ENCODE measurements at regions not wholly inside any gene's neighbourhood (a gene's known extent, or its start where the extent isn't known, plus 50 kb on each side); places are given as distances from the start of the nearest gene placed in this dataset.

DNA sequence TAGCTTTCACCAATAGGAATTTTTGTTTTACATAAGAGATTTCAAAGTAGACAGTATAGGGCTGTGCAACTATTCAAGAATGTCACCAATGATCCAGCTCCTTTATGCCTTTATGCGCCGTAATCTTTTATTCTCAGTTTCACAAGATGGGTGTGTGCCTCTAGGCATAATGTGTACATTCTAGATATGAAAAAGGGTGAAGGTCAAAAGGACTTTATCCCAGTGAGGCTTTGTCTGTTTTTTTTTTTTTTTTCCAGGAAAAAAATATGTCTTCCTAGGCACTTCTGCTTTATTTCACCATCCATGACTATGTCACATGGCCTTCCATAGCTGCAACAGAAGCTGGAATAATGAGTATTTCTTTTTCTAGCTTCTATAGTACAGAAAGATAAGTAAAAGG, 142.3 kb upstream of the IGF1 start:
- no peak for DNase-seq (ENCODE audit: low read depth in 1 of 2, low spot score in 2 of 2)
- Histone ChIP-seq H3K4me1 (replicated peaks) (no peaks in the 10 kb centered on the region), H3K27me3 (replicated peaks) (no peaks in the 10 kb centered on the region), H3K27ac (no peak overlapping the region), H3K9me3 (replicated peaks) (no peaks in the 10 kb centered on the region), H3K4me3 (no peak overlapping the region), H3K36me3 (no peaks in the 10 kb centered on the region)

DNA sequence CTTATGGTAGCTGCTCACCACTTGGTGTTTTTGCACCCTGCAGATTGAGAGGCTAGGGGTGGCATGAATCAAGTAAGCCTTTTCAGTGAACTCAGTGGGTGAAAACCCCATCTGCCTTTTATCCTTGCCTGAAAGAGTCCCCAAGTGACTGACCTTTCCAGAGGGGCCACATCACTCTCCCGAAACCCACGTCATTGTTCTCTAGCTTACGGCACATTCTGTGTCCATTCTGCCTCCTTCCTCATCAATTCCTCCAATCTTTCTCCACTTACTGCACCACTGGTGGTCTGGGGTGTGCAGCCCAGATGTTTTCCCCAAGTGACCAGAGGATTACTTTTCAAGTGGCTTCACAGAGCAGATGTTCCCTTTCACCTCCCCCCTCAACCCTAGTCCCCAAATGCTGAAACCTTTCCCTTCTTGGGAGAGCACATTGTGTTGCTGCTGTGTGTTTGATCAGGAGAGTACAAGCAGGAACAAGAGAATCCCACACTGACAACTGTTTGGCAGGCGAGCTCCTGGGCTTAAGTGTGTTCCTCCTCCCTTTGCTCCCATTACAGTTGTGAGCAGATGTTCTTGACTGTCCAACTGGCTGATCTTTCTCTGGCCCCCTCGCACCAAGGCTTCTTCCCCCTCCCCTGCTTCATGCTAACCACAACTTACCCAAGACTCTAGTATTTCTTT, 138.0 kb upstream of the IGF1 start:
- no peak overlapping the region for H3K27ac ChIP-seq
- H3K27me3 ChIP-seq (replicated peaks) = no peaks in the 10 kb centered on the region
- H3K9me3 ChIP-seq (replicated peaks) = no peaks in the 10 kb centered on the region
- no peak overlapping the region for H3K4me3 ChIP-seq
- no peaks in the 10 kb centered on the region for H3K36me3 ChIP-seq
- H3K4me1 ChIP-seq (replicated peaks) = no peaks in the 10 kb centered on the region
- DNase-seq (ENCODE audit: low read depth in 1 of 2, low spot score in 2 of 2) = no peak

DNA sequence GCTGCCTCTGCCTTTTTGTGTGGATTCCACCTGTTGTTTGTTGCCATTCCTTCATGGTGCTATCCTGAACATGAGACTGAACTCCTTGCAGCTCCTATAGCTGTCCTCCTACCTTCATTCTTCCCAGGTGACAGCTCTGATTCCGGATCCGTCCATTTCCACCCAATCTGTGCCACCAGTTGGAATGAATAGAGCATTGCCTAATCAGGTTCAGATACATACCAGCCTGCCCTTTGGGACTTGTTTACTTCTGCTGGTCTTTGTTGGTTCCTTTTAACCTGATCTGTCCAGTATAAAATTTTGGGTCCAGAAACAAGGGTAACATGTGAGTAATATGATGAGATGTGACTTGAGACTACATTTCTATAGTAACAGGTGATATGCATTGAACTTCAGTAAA, 136.3 kb upstream of the IGF1 start:
- H3K4me1 ChIP-seq (replicated peaks) = no peaks in the 10 kb centered on the region
- H3K27ac ChIP-seq = no peak overlapping the region
- H3K27me3 ChIP-seq (replicated peaks) = no peaks in the 10 kb centered on the region
- no peak overlapping the region for H3K4me3 ChIP-seq
- H3K36me3 ChIP-seq = no peaks in the 10 kb centered on the region
- H3K9me3 ChIP-seq (replicated peaks) = no peaks in the 10 kb centered on the region
- no peak for DNase-seq (ENCODE audit: low read depth in 1 of 2, low spot score in 2 of 2)

DNA sequence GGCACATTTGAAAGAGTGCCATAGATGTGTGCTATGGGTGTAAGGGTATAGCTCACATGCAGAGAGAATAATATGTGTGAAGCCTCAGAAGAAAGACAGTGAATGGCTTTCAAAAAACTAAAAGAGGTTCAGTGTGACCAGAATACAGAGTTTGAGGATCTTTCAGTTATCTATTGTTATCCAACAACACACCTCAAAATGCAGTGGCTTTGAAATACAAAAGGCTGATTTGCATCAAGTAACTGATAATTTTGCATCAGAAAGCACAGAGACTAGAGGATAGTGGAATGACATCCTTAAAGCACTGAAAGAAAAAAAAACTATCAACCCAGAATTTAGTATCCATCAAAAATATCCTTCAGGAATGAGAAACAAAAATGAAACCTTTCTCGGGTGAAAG, 131.6 kb upstream of the IGF1 start:
- no peak for DNase-seq (ENCODE audit: low read depth in 1 of 2, low spot score in 2 of 2)
- H3K36me3 ChIP-seq = no peaks in the 10 kb centered on the region
- peaks cover 9% of the 10 kb centered on the region for H3K4me1 ChIP-seq (replicated peaks)
- no peaks in the 10 kb centered on the region for H3K9me3 ChIP-seq (replicated peaks)
- no peak overlapping the region for H3K27ac ChIP-seq
- no peaks in the 10 kb centered on the region for H3K27me3 ChIP-seq (replicated peaks)
- H3K4me3 ChIP-seq = no peak overlapping the region

DNA sequence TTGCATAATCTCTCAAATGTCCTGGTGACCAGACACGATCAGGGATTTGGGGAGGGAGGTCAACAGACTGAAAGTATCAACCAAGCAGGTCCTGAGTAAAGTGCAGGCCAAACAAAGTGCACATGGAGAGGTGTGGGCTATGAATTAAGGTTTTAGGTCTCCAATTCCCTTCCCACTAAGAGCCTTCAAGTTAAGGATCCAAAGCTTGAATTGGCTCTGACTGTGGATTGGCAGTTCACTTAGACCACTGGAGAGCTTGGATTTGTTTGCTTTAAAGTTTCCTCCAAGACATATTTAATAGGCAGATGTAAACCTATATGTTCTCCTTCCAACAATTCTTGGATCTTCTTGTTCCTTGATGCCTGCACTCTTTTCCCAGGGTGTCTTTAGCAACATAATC, 129.6 kb upstream of the IGF1 start:
- Histone ChIP-seq H3K9me3 (replicated peaks) (no peaks in the 10 kb centered on the region), H3K27ac (0 out of 2 replicates have a peak overlapping the region, but pooled peaks have one; percentile 3), H3K36me3 (no peaks in the 10 kb centered on the region), H3K4me3 (no peak overlapping the region), H3K27me3 (replicated peaks) (no peaks in the 10 kb centered on the region), H3K4me1 (replicated peaks) (peaks cover 9% of the 10 kb centered on the region)
- DNase-seq (ENCODE audit: low read depth in 1 of 2, low spot score in 2 of 2) = peak in 1 of 2 experiments; percentile 45

DNA sequence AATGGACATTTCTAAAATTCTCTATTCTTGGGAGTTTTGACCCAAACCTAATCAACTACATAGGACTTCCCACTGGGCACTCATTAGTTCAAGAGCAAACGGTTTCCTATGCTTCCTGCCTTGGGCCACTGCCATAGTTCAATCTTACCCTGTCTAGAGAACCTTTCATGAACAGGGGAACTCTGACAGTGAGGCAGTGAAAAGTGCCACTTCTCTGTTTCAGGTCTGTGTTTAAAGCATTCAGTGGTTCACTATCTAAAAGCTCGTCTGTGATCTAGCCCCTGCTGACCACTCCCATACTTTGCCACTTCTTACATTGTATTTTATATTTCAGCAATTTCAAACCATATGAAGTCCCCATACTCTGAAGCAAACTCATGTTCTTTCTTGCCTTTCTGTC, 122.7 kb upstream of the IGF1 start:
- Histone ChIP-seq H3K36me3 (no peaks in the 10 kb centered on the region), H3K4me3 (no peak overlapping the region), H3K9me3 (replicated peaks) (no peaks in the 10 kb centered on the region; the same call in 1 of the 2 replicates), H3K27me3 (replicated peaks) (no peaks in the 10 kb centered on the region), H3K4me1 (replicated peaks) (no peaks in the 10 kb centered on the region), H3K27ac (no peak overlapping the region)
- DNase-seq (ENCODE audit: low read depth in 1 of 2, low spot score in 2 of 2) = no peak

DNA sequence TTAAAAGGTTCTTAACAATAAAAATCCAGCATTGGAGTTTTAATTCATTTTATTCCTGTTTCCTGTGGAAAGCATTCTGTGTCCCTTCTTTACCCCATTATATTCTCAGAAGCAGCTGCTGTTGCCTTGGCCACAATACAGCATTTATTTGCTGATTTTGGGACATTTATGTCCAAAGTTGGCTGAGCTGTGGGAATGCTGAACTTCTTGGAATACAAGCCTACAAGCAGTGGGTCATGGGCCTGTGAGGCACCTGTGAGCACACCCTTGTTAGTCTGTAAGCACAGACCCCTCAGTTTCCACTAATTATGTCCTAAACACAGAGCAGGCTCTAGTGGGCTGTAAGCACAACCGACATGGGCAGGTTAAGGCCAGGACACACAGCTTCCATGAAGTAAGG, 122.2 kb upstream of the IGF1 start:
- Histone ChIP-seq H3K27me3 (replicated peaks) (no peaks in the 10 kb centered on the region), H3K36me3 (no peaks in the 10 kb centered on the region), H3K4me3 (no peak overlapping the region), H3K27ac (no peak overlapping the region), H3K4me1 (replicated peaks) (no peaks in the 10 kb centered on the region), H3K9me3 (replicated peaks) (no peaks in the 10 kb centered on the region; the same call in 1 of the 2 replicates)
- DNase-seq (ENCODE audit: low read depth in 1 of 2, low spot score in 2 of 2) = no peak

DNA sequence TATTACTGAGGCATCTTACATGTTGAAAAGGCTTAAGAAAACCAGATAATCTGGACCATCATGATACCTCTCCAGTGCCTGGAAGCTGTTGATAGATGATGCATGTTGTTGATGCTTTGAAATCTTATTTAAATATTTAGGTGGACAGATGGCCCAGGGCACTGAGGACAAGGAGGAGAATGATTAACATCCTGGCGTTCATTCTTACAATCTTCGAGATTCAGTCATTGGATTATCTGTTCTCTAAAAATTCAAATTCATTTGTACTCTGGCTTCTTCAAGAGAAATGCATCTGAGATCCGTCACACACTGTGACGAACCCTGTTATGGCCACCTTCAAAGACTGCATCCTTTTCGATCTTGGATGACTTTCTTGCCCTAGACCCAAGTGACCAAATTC, 121.3 kb upstream of the IGF1 start:
- DNase-seq (ENCODE audit: low read depth in 1 of 2, low spot score in 2 of 2) = no peak

DNA sequence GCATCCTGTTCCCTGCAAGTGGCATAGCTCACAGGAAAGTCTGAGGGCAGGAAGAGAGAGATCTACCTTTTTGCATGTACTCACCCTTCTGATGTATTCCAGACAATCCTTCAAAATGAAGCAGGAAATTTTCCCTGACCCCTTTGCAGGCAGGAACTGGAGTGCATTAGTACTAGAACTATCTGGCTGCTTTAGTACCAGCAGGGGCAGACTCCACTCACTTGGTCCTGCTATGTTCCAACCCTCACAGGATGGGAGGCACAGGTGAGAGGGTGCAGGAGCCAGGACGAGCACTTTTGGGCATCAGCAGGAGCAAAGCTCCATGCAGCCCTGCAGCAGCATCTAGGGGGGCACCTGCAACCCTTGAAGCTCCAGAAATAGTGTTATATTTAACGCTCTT, 116.3 kb upstream of the IGF1 start:
- Histone ChIP-seq H3K36me3 (no peaks in the 10 kb centered on the region), H3K4me3 (no peak overlapping the region), H3K27ac (no peak overlapping the region), H3K4me1 (replicated peaks) (no peaks in the 10 kb centered on the region), H3K27me3 (replicated peaks) (no peaks in the 10 kb centered on the region), H3K9me3 (replicated peaks) (no peaks in the 10 kb centered on the region)
- no peak for DNase-seq (ENCODE audit: low read depth in 1 of 2, low spot score in 2 of 2)

More for the DNA sequence above, 121.3 kb upstream of the IGF1 start:
- Histone ChIP-seq H3K9me3 (replicated peaks) (no peaks in the 10 kb centered on the region; the same call in 1 of the 2 replicates), H3K4me3 (no peak overlapping the region), H3K36me3 (no peaks in the 10 kb centered on the region), H3K4me1 (replicated peaks) (no peaks in the 10 kb centered on the region), H3K27me3 (replicated peaks) (no peaks in the 10 kb centered on the region), H3K27ac (no peak overlapping the region)

DNA sequence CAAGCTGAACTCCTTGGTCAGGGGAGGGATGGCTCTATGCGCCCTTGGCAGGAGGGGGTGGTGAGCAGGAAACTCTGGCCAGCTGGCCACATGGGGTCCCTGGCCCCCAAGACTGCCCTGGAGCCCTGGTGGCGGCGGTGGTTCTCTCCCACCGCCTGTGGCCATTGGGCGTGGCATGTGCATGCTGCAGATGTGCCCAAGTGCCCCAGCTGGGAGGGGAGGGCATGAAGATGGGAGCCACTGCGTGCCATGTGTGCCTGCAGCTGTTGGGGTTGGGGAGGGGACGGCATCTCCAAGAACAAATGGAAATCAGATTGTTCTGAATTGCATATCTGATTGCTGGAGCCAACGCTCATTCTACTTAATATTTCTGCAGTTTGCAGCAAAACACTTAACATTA, 115.7 kb upstream of the IGF1 start:
- Histone ChIP-seq H3K4me3 (no peak overlapping the region), H3K27me3 (replicated peaks) (no peaks in the 10 kb centered on the region), H3K27ac (no peak overlapping the region), H3K4me1 (replicated peaks) (no peaks in the 10 kb centered on the region), H3K9me3 (replicated peaks) (no peaks in the 10 kb centered on the region), H3K36me3 (no peaks in the 10 kb centered on the region)
- no peak for DNase-seq (ENCODE audit: low read depth in 1 of 2, low spot score in 2 of 2)

DNA sequence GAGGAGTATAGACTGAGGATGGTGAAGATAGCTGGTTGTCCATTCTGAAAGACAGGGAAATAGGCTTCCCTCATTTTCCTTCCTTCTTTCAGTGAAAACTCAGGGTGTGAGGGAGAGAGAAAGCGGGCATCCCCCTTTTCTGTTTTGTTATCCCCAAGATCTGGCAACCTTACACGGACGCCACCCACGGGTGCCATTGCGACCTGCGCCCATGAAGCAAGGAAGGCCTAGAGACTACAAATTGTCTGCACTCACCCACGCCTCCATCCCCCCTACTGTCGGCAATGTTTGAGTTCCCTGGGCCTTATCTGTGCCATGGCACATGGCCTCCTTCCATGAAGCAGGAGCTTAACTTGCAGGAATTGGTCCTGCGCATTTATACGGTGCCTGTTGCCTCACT, 115.0 kb upstream of the IGF1 start:
- DNase-seq (ENCODE audit: low read depth in 1 of 2, low spot score in 2 of 2) = no peak
- Histone ChIP-seq H3K36me3 (no peaks in the 10 kb centered on the region), H3K9me3 (replicated peaks) (no peaks in the 10 kb centered on the region), H3K27ac (no peak overlapping the region), H3K27me3 (replicated peaks) (no peaks in the 10 kb centered on the region), H3K4me1 (replicated peaks) (no peaks in the 10 kb centered on the region), H3K4me3 (no peak overlapping the region)

DNA sequence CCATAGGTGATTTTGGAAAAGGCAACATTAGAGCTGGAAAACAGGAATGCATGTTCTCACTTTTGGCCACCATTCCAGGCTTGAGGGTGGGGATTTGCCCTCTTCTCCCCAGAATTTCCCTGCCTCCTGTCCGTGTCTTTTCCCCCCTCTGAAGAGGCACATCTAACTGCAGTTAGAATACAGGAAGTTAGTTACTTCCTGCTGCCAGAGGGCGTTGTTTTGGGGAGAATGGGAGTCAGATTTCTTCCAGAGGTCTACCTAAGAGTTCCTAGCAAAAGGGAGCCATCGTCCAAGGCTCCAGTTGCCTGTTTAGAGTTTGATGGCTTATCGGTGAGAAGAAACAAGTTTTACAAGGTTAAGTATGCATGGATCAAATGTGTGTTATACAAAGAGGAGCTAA, 112.8 kb upstream of the IGF1 start:
- Histone ChIP-seq H3K27ac (no peak overlapping the region), H3K4me3 (no peak overlapping the region), H3K4me1 (replicated peaks) (no peaks in the 10 kb centered on the region), H3K9me3 (replicated peaks) (no peaks in the 10 kb centered on the region), H3K36me3 (no peaks in the 10 kb centered on the region), H3K27me3 (replicated peaks) (no peaks in the 10 kb centered on the region)
- no peak for DNase-seq (ENCODE audit: low read depth in 1 of 2, low spot score in 2 of 2)

DNA sequence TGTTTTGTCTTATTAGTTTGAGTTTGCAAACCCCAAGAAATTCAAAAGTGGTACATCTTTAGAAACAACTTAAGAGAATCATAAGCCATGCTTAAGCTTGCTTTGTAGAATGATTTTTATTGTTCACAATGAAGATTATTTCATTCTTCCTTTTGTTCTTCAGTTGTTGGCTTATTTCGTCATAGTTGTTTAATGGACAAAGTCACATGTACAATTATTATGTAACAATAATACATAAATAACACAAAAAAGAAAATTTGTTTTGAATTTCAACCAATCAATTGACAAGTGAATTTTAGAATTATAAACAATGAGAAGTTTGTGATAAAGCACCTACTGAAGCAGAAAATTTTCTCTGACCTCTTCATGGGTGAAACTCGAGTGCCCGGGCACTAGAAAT, 111.8 kb upstream of the IGF1 start:
- Histone ChIP-seq H3K36me3 (no peaks in the 10 kb centered on the region), H3K27ac (no peak overlapping the region), H3K9me3 (replicated peaks) (no peaks in the 10 kb centered on the region), H3K4me3 (no peak overlapping the region), H3K27me3 (replicated peaks) (no peaks in the 10 kb centered on the region), H3K4me1 (replicated peaks) (no peaks in the 10 kb centered on the region)
- DNase-seq (ENCODE audit: low read depth in 1 of 2, low spot score in 2 of 2) = no peak

DNA sequence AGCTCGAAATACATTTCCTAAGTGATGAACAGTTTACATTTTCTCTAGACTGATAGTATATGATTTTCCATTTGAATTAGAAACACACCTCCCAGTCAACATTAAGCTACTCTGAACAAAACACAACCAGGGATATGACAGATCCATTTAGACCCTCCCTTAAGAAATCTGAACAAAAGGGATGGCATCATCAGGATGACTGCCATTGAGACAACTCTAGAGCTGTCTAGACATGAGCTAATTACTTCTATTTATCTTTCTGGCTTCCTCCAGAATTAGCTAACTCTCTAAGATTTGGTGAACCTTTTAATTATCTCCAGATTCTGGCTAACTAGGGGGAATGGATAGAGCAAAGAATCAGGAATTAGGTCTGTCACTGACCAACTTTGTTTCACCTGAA, 92.9 kb upstream of the IGF1 start:
- no peak overlapping the region for H3K27ac ChIP-seq
- peaks cover 11% of the 10 kb centered on the region for H3K4me1 ChIP-seq (replicated peaks)
- H3K27me3 ChIP-seq (replicated peaks) = no peaks in the 10 kb centered on the region
- H3K9me3 ChIP-seq (replicated peaks) = no peaks in the 10 kb centered on the region
- no peaks in the 10 kb centered on the region for H3K36me3 ChIP-seq
- no peak for DNase-seq (ENCODE audit: low read depth in 1 of 2, low spot score in 2 of 2)
- H3K4me3 ChIP-seq = no peak overlapping the region

DNA sequence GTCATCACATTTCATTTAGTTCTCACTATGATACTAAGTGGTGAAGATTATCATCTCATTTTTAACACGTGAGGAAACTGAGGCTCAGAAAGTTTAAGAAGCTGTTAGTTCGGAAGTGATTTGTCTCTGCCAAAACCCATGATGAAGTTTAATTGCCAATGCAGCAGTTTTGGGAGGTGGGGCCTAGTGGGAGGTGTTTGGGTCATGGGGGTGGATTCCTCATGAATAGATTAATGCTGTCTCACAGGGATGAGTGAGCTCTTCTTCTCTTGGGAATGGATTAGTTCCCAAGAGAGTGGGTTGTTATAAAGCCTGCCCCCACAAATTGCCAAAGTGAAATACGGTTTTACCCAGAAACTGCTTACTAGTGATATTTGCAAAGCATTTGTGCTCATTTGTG, 91.5 kb upstream of the IGF1 start:
- no peaks in the 10 kb centered on the region for H3K36me3 ChIP-seq
- no peak overlapping the region for H3K27ac ChIP-seq
- H3K9me3 ChIP-seq (replicated peaks) = no peaks in the 10 kb centered on the region
- no peak overlapping the region for H3K4me3 ChIP-seq
- peaks cover 24% of the 10 kb centered on the region for H3K4me1 ChIP-seq (replicated peaks)
- H3K27me3 ChIP-seq (replicated peaks) = no peaks in the 10 kb centered on the region
- DNase-seq (ENCODE audit: low read depth in 1 of 2, low spot score in 2 of 2) = no peak
